Brain microvascular endothelial cell (primary cell): ENCODE measurements at regions not wholly inside any gene's neighbourhood (a gene's known extent, or its start where the extent isn't known, plus 50 kb on each side); places are given as distances from the start of the nearest gene placed in this dataset.

Experiments used
- DNase-seq: peaks from one replicate; pipeline ENCODE4 v3.0.0-alpha.2; 2020
- H3K27ac ChIP-seq: fragments of 250-450 bp; sonication (Bioruptor Pico); 2 replicates; pipeline ENCODE4 v1.5.1; 2020; ENCODE audit warnings: mild to moderate bottlenecking, moderate library complexity
- H3K27me3 ChIP-seq: fragments of 250-450 bp; sonication (Bioruptor Pico); replicated peaks from 2 replicates; pipeline ENCODE4 v1.5.1; 2020; ENCODE audit warnings: mild to moderate bottlenecking
- H3K36me3 ChIP-seq: fragments of 250-450 bp; sonication (Bioruptor Pico); replicated peaks from 2 replicates; pipeline ENCODE4 v1.5.1; 2020; ENCODE audit warnings: mild to moderate bottlenecking
- H3K4me3 ChIP-seq: 2 replicates; pipeline ENCODE4 v1.5.1; 2011; ENCODE audit warnings: low read depth, mild to moderate bottlenecking, control low read depth, low read length, moderate library complexity
- in situ Hi-C: cut with HindIII; loops from 2 replicates; pipeline ENCODE4 v1.10.0; 2017; ENCODE audit warnings: low sequenced_read_pairs, low pct_ligation_motif_present
- TF ChIP-seq, protein P1 (sequence below): IDR thresholded peaks from 2 replicates; pipeline ENCODE4 v1.5.1; 2011; ENCODE audit warnings: low read depth, mild to moderate bottlenecking, moderate library complexity, low read length, control low read depth, inconsistent platforms; ENCODE audit errors: missing control alignments

DNA sequence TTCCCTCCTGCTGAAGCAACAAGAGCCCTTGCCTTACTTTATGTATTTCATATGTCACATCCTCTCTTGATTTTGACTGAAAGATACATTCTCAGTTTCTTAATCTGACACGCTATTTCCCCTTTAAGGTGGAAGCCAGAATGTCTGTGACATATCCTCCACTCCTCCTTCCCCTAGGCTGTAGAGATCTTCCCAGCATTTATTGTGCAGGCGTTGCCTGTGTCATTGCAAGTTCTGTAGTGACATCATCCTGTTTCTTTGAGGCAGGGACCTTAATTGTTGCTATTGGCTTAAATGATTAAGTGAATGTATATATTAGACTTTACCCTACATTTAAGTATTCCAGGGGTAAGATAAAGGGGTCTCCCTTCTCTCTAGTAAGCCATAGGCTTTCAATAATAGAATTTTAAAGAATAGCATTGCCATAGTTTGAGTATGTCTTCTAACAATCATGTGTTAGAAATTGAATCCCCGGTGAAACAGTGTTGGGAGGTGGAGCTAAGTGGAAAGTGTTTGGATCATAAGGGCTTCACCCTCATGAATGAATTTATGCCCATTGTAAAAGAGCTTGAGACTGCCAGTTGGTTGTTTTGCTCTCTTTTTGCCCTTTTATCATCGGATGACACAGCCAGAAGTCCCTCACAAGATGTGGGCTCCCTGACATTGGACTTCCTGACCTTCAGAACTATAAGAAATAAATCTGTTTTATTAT, 189.5 kb upstream of the CDC14C start:
- Histone ChIP-seq H3K27me3 (no peaks in the 10 kb centered on the region), H3K36me3 (no peaks in the 10 kb centered on the region), H3K4me3 (no peak overlapping the region), H3K27ac (no peak overlapping the region)
- DNase-seq, result no peak
- TF ChIP-seq, protein P1, sequence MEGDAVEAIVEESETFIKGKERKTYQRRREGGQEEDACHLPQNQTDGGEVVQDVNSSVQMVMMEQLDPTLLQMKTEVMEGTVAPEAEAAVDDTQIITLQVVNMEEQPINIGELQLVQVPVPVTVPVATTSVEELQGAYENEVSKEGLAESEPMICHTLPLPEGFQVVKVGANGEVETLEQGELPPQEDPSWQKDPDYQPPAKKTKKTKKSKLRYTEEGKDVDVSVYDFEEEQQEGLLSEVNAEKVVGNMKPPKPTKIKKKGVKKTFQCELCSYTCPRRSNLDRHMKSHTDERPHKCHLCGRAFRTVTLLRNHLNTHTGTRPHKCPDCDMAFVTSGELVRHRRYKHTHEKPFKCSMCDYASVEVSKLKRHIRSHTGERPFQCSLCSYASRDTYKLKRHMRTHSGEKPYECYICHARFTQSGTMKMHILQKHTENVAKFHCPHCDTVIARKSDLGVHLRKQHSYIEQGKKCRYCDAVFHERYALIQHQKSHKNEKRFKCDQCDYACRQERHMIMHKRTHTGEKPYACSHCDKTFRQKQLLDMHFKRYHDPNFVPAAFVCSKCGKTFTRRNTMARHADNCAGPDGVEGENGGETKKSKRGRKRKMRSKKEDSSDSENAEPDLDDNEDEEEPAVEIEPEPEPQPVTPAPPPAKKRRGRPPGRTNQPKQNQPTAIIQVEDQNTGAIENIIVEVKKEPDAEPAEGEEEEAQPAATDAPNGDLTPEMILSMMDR, result no peak
- in situ Hi-C loops, result no loop called here

DNA sequence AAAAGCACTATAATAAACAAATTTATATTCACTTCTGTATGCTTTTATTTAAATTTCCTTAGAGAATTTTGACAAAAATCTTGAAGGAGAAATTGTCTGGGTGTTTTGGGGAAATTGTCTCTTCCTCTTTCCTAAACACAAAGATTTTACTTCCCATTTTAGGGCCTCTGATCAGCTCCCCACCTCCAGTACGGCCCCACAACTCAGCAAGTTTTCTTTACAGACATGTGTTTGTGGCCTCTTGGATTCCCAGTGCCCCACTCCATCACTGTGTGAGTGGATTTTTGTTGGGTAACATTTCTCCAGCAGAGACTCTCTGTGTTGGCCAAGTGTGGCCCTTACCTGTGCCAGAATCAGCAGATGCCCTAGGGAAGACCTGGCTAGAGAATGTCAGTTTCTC, 182.8 kb upstream of the CDC14C start:
- Histone ChIP-seq H3K36me3 (no peaks in the 10 kb centered on the region), H3K27ac (no peak overlapping the region), H3K4me3 (no peak overlapping the region), H3K27me3 (no peaks in the 10 kb centered on the region)
- in situ Hi-C loops, result no loop called here
- no peak for DNase-seq
- TF ChIP-seq, protein P1, result no peak

DNA sequence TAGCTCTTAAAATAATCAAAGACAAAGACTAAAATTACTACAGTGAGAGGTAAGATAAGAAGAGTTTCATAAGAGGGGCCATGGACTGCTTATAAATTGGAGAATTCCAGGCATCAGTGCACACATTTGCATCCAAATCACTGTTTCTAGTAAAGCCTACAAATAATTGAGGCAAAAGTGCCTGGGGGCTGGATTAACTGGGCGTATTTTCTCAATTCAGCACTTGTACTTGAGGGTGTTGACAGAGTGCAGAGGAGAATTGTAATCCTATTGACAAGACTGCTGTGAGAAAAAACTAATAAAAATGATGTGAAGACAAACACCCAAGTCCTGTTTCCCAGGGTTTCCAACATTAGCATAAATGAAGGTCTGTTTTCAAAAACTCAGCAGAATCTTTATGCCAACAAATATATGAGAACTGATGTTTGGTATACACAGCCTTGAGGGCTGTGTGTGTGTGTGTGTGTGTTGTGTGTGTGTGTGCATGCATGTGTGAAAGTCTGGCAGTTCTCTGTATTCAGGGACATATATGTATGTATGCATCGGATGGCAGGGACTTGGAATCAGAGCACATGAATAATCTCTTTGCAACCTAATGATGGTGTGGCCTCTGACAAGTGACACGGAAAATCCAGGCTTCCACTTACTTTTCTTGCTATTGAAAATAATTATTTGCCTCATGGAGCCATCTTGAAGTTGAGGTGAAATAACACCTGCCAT, 182.1 kb upstream of the CDC14C start:
- DNase-seq, result no peak
- in situ Hi-C loops, result no loop called here

DNA sequence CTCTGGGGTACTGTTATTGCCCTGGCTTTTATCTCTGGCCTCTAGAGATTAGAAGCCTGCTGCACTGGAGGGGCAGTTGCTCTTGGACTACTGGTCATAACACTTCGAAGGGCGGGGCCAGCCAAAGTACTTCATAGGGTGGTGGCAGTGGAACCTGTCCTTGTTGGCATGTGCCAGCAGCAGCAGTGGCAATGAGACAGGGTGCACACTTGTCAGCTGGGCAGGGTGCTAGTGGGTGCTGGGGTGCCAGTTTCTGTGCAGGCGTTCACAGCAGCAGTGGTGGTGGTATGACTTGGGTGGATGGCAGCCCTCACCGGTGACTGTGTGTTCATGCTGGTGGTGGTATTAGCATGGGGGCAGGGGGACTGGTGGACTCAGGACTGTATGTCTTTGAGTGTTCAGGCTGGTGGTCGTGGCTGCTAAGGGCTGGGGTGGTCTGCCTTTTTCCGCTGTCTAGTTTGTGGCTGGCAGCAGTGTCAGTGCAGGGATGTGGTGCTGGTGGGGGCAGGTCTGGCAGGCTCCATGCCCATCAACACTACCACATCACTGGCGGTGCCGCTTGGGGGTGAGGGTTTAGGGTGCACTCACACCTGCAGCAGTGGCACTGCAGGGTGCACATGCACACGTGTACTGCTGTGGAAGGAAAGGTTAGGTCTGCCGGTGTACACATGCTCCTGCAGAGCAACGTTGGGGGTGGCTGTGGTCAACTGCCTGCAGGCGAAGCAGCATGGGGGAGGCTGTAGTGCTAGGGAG, 176.1 kb upstream of the CDC14C start:
- TF ChIP-seq, protein P1, result no peak
- in situ Hi-C loops, result no loop called here
- no peaks in the 10 kb centered on the region for H3K36me3 ChIP-seq

More for the DNA sequence above, 182.1 kb upstream of the CDC14C start:
- TF ChIP-seq, protein P1, result no peak
- Histone ChIP-seq H3K4me3 (no peak overlapping the region), H3K36me3 (no peaks in the 10 kb centered on the region), H3K27me3 (no peaks in the 10 kb centered on the region), H3K27ac (no peak overlapping the region)

DNA sequence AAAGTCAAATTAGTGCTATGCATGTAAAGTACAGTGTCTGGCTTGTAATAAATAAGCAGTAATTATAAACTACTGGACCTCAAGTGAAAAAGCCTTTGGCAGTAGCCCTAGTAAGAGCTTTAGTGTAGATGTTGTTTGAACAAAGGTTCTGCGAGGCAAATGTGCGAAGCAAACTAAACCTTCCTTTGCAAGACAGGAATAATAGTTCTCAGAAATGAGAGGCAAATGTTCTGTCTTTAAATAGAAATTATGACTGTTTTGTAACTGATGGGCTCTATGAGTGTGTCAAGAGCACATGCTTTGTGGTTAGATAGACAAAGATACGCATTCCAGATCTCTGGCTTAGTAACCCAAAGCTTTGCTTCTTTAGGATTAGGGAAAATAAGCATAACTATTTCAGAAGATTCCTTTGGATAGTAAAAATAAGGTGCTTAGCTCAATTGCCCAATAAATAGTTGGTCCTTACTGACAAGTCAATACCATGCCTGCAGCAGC, 169.2 kb upstream of the CDC14C start:
- TF ChIP-seq, protein P1, result no peak
- no peaks in the 10 kb centered on the region for H3K36me3 ChIP-seq
- H3K4me3 ChIP-seq, result no peak overlapping the region
- in situ Hi-C loops, result no loop called here
- H3K27me3 ChIP-seq, result no peaks in the 10 kb centered on the region
- DNase-seq, result no peak
- H3K27ac ChIP-seq, result no peak overlapping the region

More for the DNA sequence above, 176.1 kb upstream of the CDC14C start:
- Histone ChIP-seq H3K27ac (no peak overlapping the region), H3K27me3 (no peaks in the 10 kb centered on the region), H3K4me3 (no peak overlapping the region)
- DNase-seq, result no peak
